ENCODE measurements at regions not wholly inside any gene's neighbourhood (a gene's known extent, or its start where the extent isn't known, plus 50 kb on each side); places are given as distances from the start of the nearest gene placed in this dataset.

- Mint-ChIP-seq H3K36me3 (ENCODE audit: unreplicated experiment) (no peaks in the 10 kb centered on the region), H3K4me1 (ENCODE audit: unreplicated experiment) (no peaks in the 10 kb centered on the region), H3K27me3 (ENCODE audit: unreplicated experiment) (peaks cover 14% of the 10 kb centered on the region), H3K4me3 (ENCODE audit: unreplicated experiment) (no peak overlapping the region), H3K9me3 (ENCODE audit: unreplicated experiment) (no peaks in the 10 kb centered on the region), H3K27ac (ENCODE audit: unreplicated experiment) (no peak overlapping the region)
- TF ChIP-seq, protein P1, sequence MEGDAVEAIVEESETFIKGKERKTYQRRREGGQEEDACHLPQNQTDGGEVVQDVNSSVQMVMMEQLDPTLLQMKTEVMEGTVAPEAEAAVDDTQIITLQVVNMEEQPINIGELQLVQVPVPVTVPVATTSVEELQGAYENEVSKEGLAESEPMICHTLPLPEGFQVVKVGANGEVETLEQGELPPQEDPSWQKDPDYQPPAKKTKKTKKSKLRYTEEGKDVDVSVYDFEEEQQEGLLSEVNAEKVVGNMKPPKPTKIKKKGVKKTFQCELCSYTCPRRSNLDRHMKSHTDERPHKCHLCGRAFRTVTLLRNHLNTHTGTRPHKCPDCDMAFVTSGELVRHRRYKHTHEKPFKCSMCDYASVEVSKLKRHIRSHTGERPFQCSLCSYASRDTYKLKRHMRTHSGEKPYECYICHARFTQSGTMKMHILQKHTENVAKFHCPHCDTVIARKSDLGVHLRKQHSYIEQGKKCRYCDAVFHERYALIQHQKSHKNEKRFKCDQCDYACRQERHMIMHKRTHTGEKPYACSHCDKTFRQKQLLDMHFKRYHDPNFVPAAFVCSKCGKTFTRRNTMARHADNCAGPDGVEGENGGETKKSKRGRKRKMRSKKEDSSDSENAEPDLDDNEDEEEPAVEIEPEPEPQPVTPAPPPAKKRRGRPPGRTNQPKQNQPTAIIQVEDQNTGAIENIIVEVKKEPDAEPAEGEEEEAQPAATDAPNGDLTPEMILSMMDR (IDR thresholded peaks at IDR 0.05), result no peak
- DNase-seq (ENCODE audit: extremely low spot score, unreplicated experiment), result peak; percentile 11
Measured at GRCh38 chr17:62906881-62907280, 59.2 kb upstream of the TANC2 start.

GRCh38 chr17:62905233-62905632, 60.8 kb upstream of the TANC2 start:
- H3K4me3 Mint-ChIP-seq (ENCODE audit: unreplicated experiment), result no peak overlapping the region
- TF ChIP-seq, protein P1 (IDR thresholded peaks at IDR 0.05), result no peak
- no peak overlapping the region for H3K27ac Mint-ChIP-seq (ENCODE audit: unreplicated experiment)
- no peaks in the 10 kb centered on the region for H3K4me1 Mint-ChIP-seq (ENCODE audit: unreplicated experiment)
- peak; percentile 30 for DNase-seq (ENCODE audit: extremely low spot score, unreplicated experiment)
- no peaks in the 10 kb centered on the region for H3K36me3 Mint-ChIP-seq (ENCODE audit: unreplicated experiment)
- H3K27me3 Mint-ChIP-seq (ENCODE audit: unreplicated experiment), result peaks cover 11% of the 10 kb centered on the region
- H3K9me3 Mint-ChIP-seq (ENCODE audit: unreplicated experiment), result no peaks in the 10 kb centered on the region

DNA sequence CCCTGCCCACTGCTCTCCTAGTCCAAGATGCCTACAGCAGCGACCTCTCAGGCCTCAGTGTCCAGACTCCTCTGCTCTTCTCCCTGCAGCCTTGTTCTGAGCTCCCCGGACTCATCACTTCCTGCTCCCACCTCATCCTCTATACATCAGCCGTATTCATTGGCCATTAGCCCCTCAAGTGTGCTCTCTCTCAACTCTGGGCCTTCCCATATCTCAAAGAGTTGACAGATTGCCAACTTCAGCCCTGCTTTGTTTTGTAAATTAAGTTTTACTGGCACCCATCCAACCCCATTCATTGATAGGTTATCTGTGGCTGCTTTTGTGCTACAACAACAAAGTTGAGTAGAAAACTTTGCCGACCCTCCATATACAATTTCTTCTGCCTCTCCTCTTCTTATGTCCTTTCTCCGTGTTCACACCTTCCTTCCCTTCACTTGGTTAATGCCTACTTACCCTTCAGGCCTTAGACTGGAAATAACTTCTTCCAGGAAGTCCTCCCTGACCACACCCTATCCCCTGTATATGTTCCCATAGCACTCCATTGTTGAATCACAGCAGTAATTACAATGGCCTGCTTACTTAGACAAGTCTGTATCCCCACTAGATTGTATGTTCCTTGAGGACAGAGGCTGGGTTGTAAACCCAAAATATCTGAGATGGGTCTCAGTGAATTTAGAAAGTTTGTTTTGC, 63.4 kb upstream of the TANC2 start:
- DNase-seq (ENCODE audit: extremely low spot score, unreplicated experiment), result peak; percentile 13
- TF ChIP-seq, protein P1 (IDR thresholded peaks at IDR 0.05), result no peak
- H3K9me3 Mint-ChIP-seq (ENCODE audit: unreplicated experiment), result no peaks in the 10 kb centered on the region
- no peak overlapping the region for H3K4me3 Mint-ChIP-seq (ENCODE audit: unreplicated experiment)
- H3K4me1 Mint-ChIP-seq (ENCODE audit: unreplicated experiment), result peaks cover 9% of the 10 kb centered on the region
- H3K27ac Mint-ChIP-seq (ENCODE audit: unreplicated experiment), result no peak overlapping the region
- no peaks in the 10 kb centered on the region for H3K36me3 Mint-ChIP-seq (ENCODE audit: unreplicated experiment)
- peaks cover 5% of the 10 kb centered on the region for H3K27me3 Mint-ChIP-seq (ENCODE audit: unreplicated experiment)

GRCh38 chr17:62901544-62901943, 64.5 kb upstream of the TANC2 start:
- H3K4me3 Mint-ChIP-seq (ENCODE audit: unreplicated experiment), result no peak overlapping the region
- peaks cover 17% of the 10 kb centered on the region for H3K4me1 Mint-ChIP-seq (ENCODE audit: unreplicated experiment)
- H3K9me3 Mint-ChIP-seq (ENCODE audit: unreplicated experiment), result no peaks in the 10 kb centered on the region
- peak; percentile 27 for DNase-seq (ENCODE audit: extremely low spot score, unreplicated experiment)
- H3K36me3 Mint-ChIP-seq (ENCODE audit: unreplicated experiment), result no peaks in the 10 kb centered on the region
- no peak overlapping the region for H3K27ac Mint-ChIP-seq (ENCODE audit: unreplicated experiment)
- peaks cover 3% of the 10 kb centered on the region for H3K27me3 Mint-ChIP-seq (ENCODE audit: unreplicated experiment)
- TF ChIP-seq, protein P1 (IDR thresholded peaks at IDR 0.05), result no peak

- DNase-seq (ENCODE audit: extremely low spot score, unreplicated experiment), result peak; percentile 8
- no peak overlapping the region for H3K27ac Mint-ChIP-seq (ENCODE audit: unreplicated experiment)
- H3K4me3 Mint-ChIP-seq (ENCODE audit: unreplicated experiment), result no peak overlapping the region
- H3K9me3 Mint-ChIP-seq (ENCODE audit: unreplicated experiment), result no peaks in the 10 kb centered on the region
- TF ChIP-seq, protein P1 (IDR thresholded peaks at IDR 0.05), result no peak
- peaks cover 3% of the 10 kb centered on the region for H3K27me3 Mint-ChIP-seq (ENCODE audit: unreplicated experiment)
- H3K36me3 Mint-ChIP-seq (ENCODE audit: unreplicated experiment), result no peaks in the 10 kb centered on the region
- peaks cover 17% of the 10 kb centered on the region for H3K4me1 Mint-ChIP-seq (ENCODE audit: unreplicated experiment)
Measured at GRCh38 chr17:62900096-62900495, 65.9 kb upstream of the TANC2 start.
